Astrocyte of the spinal cord (primary cell): ENCODE measurements at regions not wholly inside any gene's neighbourhood (a gene's known extent, or its start where the extent isn't known, plus 50 kb on each side); places are given as distances from the start of the nearest gene placed in this dataset.

Experiments used
- DNase-seq: peaks from one replicate; pipeline ENCODE4 v3.0.0; 2011; ENCODE audit warnings: low read depth, low spot score
- H3K4me3 ChIP-seq: 2 replicates; pipeline ENCODE4 v1.5.1; 2011; ENCODE audit warnings: low read depth, mild to moderate bottlenecking, low read length, moderate library complexity
- CTCF ChIP-seq: IDR thresholded peaks from 2 replicates; pipeline ENCODE4 v1.5.1; 2012; ENCODE audit warnings: low read depth, mild to moderate bottlenecking, low read length, inconsistent platforms
- in situ Hi-C: cut with HindIII; loops from 2 replicates; pipeline ENCODE4 v1.10.0; 2017; ENCODE audit warnings: low sequenced_read_pairs

DNA sequence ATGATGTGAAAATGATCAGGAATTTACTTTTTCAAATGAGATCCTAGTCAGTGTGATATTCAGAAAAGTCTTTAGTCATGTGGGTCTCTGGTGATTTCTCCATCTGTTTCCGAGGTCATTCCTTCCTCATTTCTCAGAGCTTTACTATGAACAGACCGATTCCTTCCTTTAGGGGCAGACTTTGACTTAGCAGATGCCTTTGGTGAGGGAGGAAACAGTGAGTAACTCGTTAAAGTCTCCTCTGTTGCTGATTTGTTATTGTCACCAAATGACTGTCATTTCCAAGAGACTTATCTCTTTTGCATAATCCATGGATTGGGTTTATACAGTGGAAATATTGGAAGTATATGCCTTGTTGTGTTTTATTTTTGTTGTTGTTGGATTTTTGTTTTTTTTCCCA is 76.2 kb upstream of the CD99 start:
- in situ Hi-C loops: no loop called here
- H3K4me3 ChIP-seq: no peak overlapping the region
- TF ChIP-seq CTCF: peak; percentile 63
- peak; percentile 68 for DNase-seq

GRCh38 chrX:2610246-2611170 is 80.6 kb upstream of the CD99 start:
- in situ Hi-C loops: no loop called here
- peak; percentile 12 for DNase-seq
- H3K4me3 ChIP-seq: peak overlapping the region; percentile 74
- no peak for TF ChIP-seq CTCF

GRCh38 chrX:2609431-2610238 is 81.5 kb upstream of the CD99 start:
- H3K4me3 ChIP-seq: peak overlapping the region; percentile 74
- in situ Hi-C loops: no loop called here
- TF ChIP-seq CTCF: no peak
- DNase-seq: peak; percentile 43

GRCh38 chrX:2608638-2609430 is 82.3 kb upstream of the CD99 start:
- peak overlapping the region; percentile 74 for H3K4me3 ChIP-seq
- DNase-seq: peak; percentile 82
- in situ Hi-C loops: no loop called here
- no peak for TF ChIP-seq CTCF

GRCh38 chrX:2607113-2607512 is 84.0 kb upstream of the CD99 start:
- TF ChIP-seq CTCF: no peak
- in situ Hi-C loops: no loop called here
- DNase-seq: no peak
- H3K4me3 ChIP-seq: no peak overlapping the region

DNA sequence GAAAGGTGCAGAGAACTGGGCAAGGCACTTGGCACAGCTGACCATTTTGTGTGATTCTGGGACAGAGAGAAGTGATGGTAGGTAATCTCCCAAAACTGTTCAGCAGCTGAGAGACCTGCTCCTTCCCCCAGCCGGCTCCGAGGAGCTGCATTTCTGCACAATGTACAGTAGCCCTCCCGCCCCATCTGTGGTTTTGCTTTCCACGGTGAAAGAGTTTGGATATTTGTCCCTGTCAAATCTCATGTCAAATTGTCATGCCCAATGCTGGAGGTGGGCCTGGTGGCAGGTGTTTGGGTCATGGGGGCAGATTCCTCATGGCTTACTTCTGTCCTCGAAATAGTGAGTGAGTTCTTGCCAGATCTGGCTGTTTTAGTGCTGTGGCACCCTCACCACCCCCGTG is 90.5 kb upstream of the CD99 start:
- no peak for DNase-seq
- in situ Hi-C loops: no loop called here
- no peak for TF ChIP-seq CTCF
- H3K4me3 ChIP-seq: no peak overlapping the region
